Panc1 (cell line): ENCODE measurements at regions not wholly inside any gene's neighbourhood (a gene's known extent, or its start where the extent isn't known, plus 50 kb on each side); places are given as distances from the start of the nearest gene placed in this dataset.

Source experiments
- POLR2AphosphoS5 ChIP-seq: IDR thresholded peaks from 2 replicates; pipeline ENCODE4 v1.6.1; 2012; ENCODE audit warnings: mild to moderate bottlenecking, low read depth, low read length, moderate library complexity
- SIN3A ChIP-seq: IDR thresholded peaks from 2 replicates; pipeline ENCODE4 v1.6.1; 2012; ENCODE audit warnings: low read depth, mild to moderate bottlenecking, low read length, moderate library complexity, borderline replicate concordance; ENCODE audit not compliant: insufficient read depth
- TCF7L2 ChIP-seq: IDR thresholded peaks from 2 replicates; pipeline ENCODE4 v1.6.1; 2011; ENCODE audit warnings: mild to moderate bottlenecking, low read depth, low read length, inconsistent platforms
- TF ChIP-seq, protein P1 (sequence below): fragments of 450-650 bp; IDR thresholded peaks from 2 replicates; pipeline ENCODE4 v1.5.1; 2017; ENCODE audit warnings: mild to moderate bottlenecking
- TF ChIP-seq, protein P2 (sequence below), 2 experiments: IDR thresholded peaks; 2 replicates each; pipeline ENCODE4 v1.6.1; 2011 to 2012; ENCODE audit warnings: low read depth in 2 of 2, control low read depth in 1 of 2, low read length in 1 of 2, mild to moderate bottlenecking in 1 of 2, moderate library complexity in 1 of 2; ENCODE audit not compliant: insufficient read depth in 1 of 2

DNA sequence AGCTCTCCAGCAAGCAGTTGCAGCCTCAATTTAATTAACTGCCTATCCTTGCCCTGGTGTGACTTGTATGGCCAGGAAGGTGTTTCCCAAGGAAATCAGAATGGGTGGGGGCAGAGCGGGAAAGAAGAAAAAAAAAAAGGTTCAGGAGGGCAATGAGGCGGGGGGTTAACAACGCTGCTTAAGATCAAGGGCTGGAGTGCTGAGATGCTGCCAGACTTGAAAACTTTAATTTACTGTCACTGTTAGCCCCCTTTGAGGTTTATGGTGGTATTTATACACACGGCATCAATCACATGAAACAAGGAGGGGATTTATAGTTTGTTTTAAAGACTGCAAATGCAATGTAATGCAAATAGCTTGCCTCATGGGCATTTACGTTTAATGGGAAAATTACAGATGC is 319.4 kb upstream of the NR2F2 start:
- TF ChIP-seq, protein P1, sequence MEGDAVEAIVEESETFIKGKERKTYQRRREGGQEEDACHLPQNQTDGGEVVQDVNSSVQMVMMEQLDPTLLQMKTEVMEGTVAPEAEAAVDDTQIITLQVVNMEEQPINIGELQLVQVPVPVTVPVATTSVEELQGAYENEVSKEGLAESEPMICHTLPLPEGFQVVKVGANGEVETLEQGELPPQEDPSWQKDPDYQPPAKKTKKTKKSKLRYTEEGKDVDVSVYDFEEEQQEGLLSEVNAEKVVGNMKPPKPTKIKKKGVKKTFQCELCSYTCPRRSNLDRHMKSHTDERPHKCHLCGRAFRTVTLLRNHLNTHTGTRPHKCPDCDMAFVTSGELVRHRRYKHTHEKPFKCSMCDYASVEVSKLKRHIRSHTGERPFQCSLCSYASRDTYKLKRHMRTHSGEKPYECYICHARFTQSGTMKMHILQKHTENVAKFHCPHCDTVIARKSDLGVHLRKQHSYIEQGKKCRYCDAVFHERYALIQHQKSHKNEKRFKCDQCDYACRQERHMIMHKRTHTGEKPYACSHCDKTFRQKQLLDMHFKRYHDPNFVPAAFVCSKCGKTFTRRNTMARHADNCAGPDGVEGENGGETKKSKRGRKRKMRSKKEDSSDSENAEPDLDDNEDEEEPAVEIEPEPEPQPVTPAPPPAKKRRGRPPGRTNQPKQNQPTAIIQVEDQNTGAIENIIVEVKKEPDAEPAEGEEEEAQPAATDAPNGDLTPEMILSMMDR = no peak
- TF ChIP-seq SIN3A = no peak
- TF ChIP-seq, protein P2, sequence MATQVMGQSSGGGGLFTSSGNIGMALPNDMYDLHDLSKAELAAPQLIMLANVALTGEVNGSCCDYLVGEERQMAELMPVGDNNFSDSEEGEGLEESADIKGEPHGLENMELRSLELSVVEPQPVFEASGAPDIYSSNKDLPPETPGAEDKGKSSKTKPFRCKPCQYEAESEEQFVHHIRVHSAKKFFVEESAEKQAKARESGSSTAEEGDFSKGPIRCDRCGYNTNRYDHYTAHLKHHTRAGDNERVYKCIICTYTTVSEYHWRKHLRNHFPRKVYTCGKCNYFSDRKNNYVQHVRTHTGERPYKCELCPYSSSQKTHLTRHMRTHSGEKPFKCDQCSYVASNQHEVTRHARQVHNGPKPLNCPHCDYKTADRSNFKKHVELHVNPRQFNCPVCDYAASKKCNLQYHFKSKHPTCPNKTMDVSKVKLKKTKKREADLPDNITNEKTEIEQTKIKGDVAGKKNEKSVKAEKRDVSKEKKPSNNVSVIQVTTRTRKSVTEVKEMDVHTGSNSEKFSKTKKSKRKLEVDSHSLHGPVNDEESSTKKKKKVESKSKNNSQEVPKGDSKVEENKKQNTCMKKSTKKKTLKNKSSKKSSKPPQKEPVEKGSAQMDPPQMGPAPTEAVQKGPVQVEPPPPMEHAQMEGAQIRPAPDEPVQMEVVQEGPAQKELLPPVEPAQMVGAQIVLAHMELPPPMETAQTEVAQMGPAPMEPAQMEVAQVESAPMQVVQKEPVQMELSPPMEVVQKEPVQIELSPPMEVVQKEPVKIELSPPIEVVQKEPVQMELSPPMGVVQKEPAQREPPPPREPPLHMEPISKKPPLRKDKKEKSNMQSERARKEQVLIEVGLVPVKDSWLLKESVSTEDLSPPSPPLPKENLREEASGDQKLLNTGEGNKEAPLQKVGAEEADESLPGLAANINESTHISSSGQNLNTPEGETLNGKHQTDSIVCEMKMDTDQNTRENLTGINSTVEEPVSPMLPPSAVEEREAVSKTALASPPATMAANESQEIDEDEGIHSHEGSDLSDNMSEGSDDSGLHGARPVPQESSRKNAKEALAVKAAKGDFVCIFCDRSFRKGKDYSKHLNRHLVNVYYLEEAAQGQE (IDR thresholded peaks at IDR 0.05; ENCODE audit: insufficient read depth in 1 of 2, low read depth in 2 of 2, low read length in 1 of 2) = no peak
- no peak for TF ChIP-seq TCF7L2
- TF ChIP-seq POLR2AphosphoS5 = no peak
